Calu3 (cell line): ENCODE measurements at regions not wholly inside any gene's neighbourhood (a gene's known extent, or its start where the extent isn't known, plus 50 kb on each side); places are given as distances from the start of the nearest gene placed in this dataset.
A peak's percentile ranks its signal among the peaks of the same experiment; 100 is the strongest.

Experiments
- BruUV-seq: library from RNA; stranded (reverse); fragments of 400-500 nt; replicated peaks from 2 replicates; lab custom pipeline; 2021; lab: Mats Ljungman, UMichigan
- CTCF ChIA-PET: fragments of 300-600 bp; sonication (Branson Sonifier 250); formaldehyde crosslinking; loops from one replicate; lab custom pipeline; 2022; ENCODE audit warnings: antibody characterized with exemption; lab: Charles Lee
- DNase-seq: peaks from one replicate; pipeline ENCODE4 v3.0.0; 2022
- H3K27ac Mint-ChIP-seq: one replicate; pipeline ENCODE4 v1.8.0; 2022; ENCODE audit warnings: mixed read lengths; ENCODE audit not compliant: unreplicated experiment
- H3K27me3 Mint-ChIP-seq: one replicate; pipeline ENCODE4 v1.8.0; 2022; ENCODE audit warnings: mixed read lengths; ENCODE audit not compliant: unreplicated experiment
- H3K36me3 Mint-ChIP-seq: one replicate; pipeline ENCODE4 v1.8.0; 2022; ENCODE audit warnings: mild to moderate bottlenecking, moderate library complexity, mixed read lengths; ENCODE audit not compliant: insufficient read depth, unreplicated experiment
- H3K4me1 Mint-ChIP-seq: one replicate; pipeline ENCODE4 v1.8.0; 2022; ENCODE audit warnings: mild to moderate bottlenecking, low read depth, mixed read lengths; ENCODE audit not compliant: unreplicated experiment
- H3K4me3 Mint-ChIP-seq: one replicate; pipeline ENCODE4 v1.8.0; 2022; ENCODE audit warnings: mild to moderate bottlenecking, low read depth, moderate library complexity, mixed read lengths; ENCODE audit not compliant: unreplicated experiment
- H3K9me3 Mint-ChIP-seq: one replicate; pipeline ENCODE4 v1.8.0; 2022; ENCODE audit warnings: low read depth, mixed read lengths; ENCODE audit not compliant: unreplicated experiment
- CTCF ChIP-seq: fragments of 200-600 bp; IDR thresholded peaks from one replicate; pipeline ENCODE4 v1.8.0; 2022; ENCODE audit warnings: antibody characterized with exemption; ENCODE audit not compliant: unreplicated experiment
- intact Hi-C: fragments of 100-400 bp; cut with micrococcal nuclease; formaldehyde crosslinking; loops from one replicate; pipeline ENCODE4 v1.10.0; 2022; ENCODE audit not compliant: unreplicated experiment

GRCh38 chr3:159723295-159723694 is 265.3 kb upstream of the IL12A start:
- CTCF ChIA-PET: no interaction called here
- Mint-ChIP-seq H3K36me3 (no peaks in the 10 kb centered on the region), H3K4me1 (peaks cover 21% of the 10 kb centered on the region), H3K27ac (no peak overlapping the region), H3K9me3 (no peaks in the 10 kb centered on the region), H3K4me3 (no peak overlapping the region), H3K27me3 (no peaks in the 10 kb centered on the region)
- no peak for TF ChIP-seq CTCF
- intact Hi-C loops: no loop called here
- no peak for DNase-seq
- BruUV-seq: no TSS peak

- no peak for DNase-seq
- Mint-ChIP-seq H3K27ac (no peak overlapping the region), H3K4me3 (no peak overlapping the region), H3K9me3 (no peaks in the 10 kb centered on the region), H3K4me1 (peaks cover 21% of the 10 kb centered on the region), H3K27me3 (no peaks in the 10 kb centered on the region), H3K36me3 (no peaks in the 10 kb centered on the region)
- no TSS peak for BruUV-seq
- CTCF ChIA-PET: no interaction called here
- no peak for TF ChIP-seq CTCF
- intact Hi-C loops: no loop called here
Observed at GRCh38 chr3:159724627-159725026, 264.0 kb upstream of the IL12A start.

GRCh38 chr3:159726231-159726964 is 262.2 kb upstream of the IL12A start:
- Mint-ChIP-seq H3K9me3 (no peaks in the 10 kb centered on the region), H3K27ac (no peak overlapping the region), H3K4me1 (peaks cover 21% of the 10 kb centered on the region), H3K4me3 (peak overlapping the region; percentile 8), H3K36me3 (no peaks in the 10 kb centered on the region), H3K27me3 (no peaks in the 10 kb centered on the region)
- TF ChIP-seq CTCF: no peak
- peak; percentile 54 for DNase-seq
- BruUV-seq: no TSS peak
- CTCF ChIA-PET: interaction anchor here (0.6 to 1.7 kb wide), 4 partner anchors 18 to 39 kb away, joined by 3 to 5 read pairs (median 3); no protein-coding TSS in a partner anchor
- intact Hi-C loops: no loop called here

- Mint-ChIP-seq H3K9me3 (no peaks in the 10 kb centered on the region), H3K4me1 (peaks cover 29% of the 10 kb centered on the region), H3K36me3 (no peaks in the 10 kb centered on the region), H3K27me3 (no peaks in the 10 kb centered on the region), H3K27ac (no peak overlapping the region), H3K4me3 (no peak overlapping the region)
- TF ChIP-seq CTCF: no peak
- intact Hi-C loops: no loop called here
- DNase-seq: no peak
- CTCF ChIA-PET: interaction anchor here (0.6 to 0.7 kb wide), 2 partner anchors 91 to 607 kb away, joined by 4 to 7 read pairs; no protein-coding TSS in a partner anchor
- BruUV-seq: no TSS peak
Observed at GRCh38 chr3:159727506-159727905, 261.1 kb upstream of the IL12A start.
